H9 (cell line): ENCODE measurements at regions not wholly inside any gene's neighbourhood (a gene's known extent, or its start where the extent isn't known, plus 50 kb on each side); places are given as distances from the start of the nearest gene placed in this dataset.

Experiments used
- DNase-seq: peaks from one replicate; pipeline ENCODE4 v3.0.0-alpha.2; 2017
- H2AFZ ChIP-seq: one replicate; pipeline ENCODE4 v1.6.1; 2013; ENCODE audit warnings: mild to moderate bottlenecking, low read length, control low read depth, moderate library complexity
- H2AK5ac ChIP-seq: 2 replicates; pipeline ENCODE4 v1.6.1; 2013; ENCODE audit warnings: low read length, control low read depth, mixed read lengths; ENCODE audit not compliant: insufficient read length
- H2BK120ac ChIP-seq: one replicate; pipeline ENCODE4 v1.6.1; 2013; ENCODE audit warnings: low read depth, mild to moderate bottlenecking, low read length, control low read depth, inconsistent platforms; ENCODE audit not compliant: poor library complexity, severe bottlenecking
- H2BK12ac ChIP-seq: 2 replicates; pipeline ENCODE4 v1.6.1; 2013; ENCODE audit warnings: low read length, control low read depth, mixed read lengths, low read depth; ENCODE audit not compliant: insufficient read length
- H2BK15ac ChIP-seq: 2 replicates; pipeline ENCODE4 v1.6.1; 2013; ENCODE audit warnings: low read depth, low read length, control low read depth
- H2BK20ac ChIP-seq: one replicate; pipeline ENCODE4 v1.6.1; 2013; ENCODE audit warnings: low read depth, mild to moderate bottlenecking, low read length, control low read depth, inconsistent platforms; ENCODE audit not compliant: poor library complexity, severe bottlenecking
- H2BK5ac ChIP-seq: 2 replicates; pipeline ENCODE4 v1.6.1; 2013; ENCODE audit warnings: low read length, control low read depth, mixed read lengths; ENCODE audit not compliant: insufficient read length
- H3K14ac ChIP-seq: 2 replicates; pipeline ENCODE4 v1.6.1; 2013; ENCODE audit warnings: low read length, control low read depth; ENCODE audit not compliant: insufficient read depth
- H3K18ac ChIP-seq: 2 replicates; pipeline ENCODE4 v1.6.1; 2013; ENCODE audit warnings: low read depth, mild to moderate bottlenecking, mixed read lengths, low read length, control low read depth; ENCODE audit not compliant: insufficient read length
- H3K23ac ChIP-seq: 2 replicates; pipeline ENCODE4 v1.6.1; 2013; ENCODE audit warnings: low read length, control low read depth, mixed read lengths, low read depth; ENCODE audit not compliant: insufficient read length
- H3K23me2 ChIP-seq: 2 replicates; pipeline ENCODE4 v1.6.1; 2013; ENCODE audit warnings: low read depth, mild to moderate bottlenecking, mixed read lengths, low read length, control low read depth; ENCODE audit not compliant: insufficient read length, poor library complexity, severe bottlenecking
- H3K27ac ChIP-seq: 2 replicates; pipeline ENCODE4 v1.5.1; 2013; ENCODE audit warnings: low read length, control low read depth, mixed read lengths, low read depth; ENCODE audit not compliant: insufficient read length
- H3K27me3 ChIP-seq: 2 replicates; pipeline ENCODE4 v1.6.1; 2013; ENCODE audit warnings: low read length, control low read depth, inconsistent platforms; ENCODE audit not compliant: insufficient read depth
- H3K4ac ChIP-seq: 2 replicates; pipeline ENCODE4 v1.6.1; 2013; ENCODE audit warnings: low read depth, mild to moderate bottlenecking, control low read depth, inconsistent platforms, low read length, moderate library complexity
- H3K4me1 ChIP-seq: 2 replicates; pipeline ENCODE4 v1.6.1; 2013; ENCODE audit warnings: low read length, control low read depth, inconsistent platforms; ENCODE audit not compliant: insufficient read depth
- H3K4me2 ChIP-seq: 2 replicates; pipeline ENCODE4 v1.6.1; 2013; ENCODE audit warnings: low read length, control low read depth, mixed read lengths; ENCODE audit not compliant: insufficient read length, insufficient read depth
- H3K56ac ChIP-seq: 2 replicates; pipeline ENCODE4 v1.6.1; 2013; ENCODE audit warnings: low read depth, mild to moderate bottlenecking, mixed read lengths, low read length, control low read depth; ENCODE audit not compliant: insufficient read length
- H3K79me1 ChIP-seq: 2 replicates; pipeline ENCODE4 v1.6.1; 2013; ENCODE audit warnings: low read depth, mild to moderate bottlenecking, moderate library complexity, low read length, control low read depth, inconsistent platforms; ENCODE audit not compliant: insufficient read depth, poor library complexity, severe bottlenecking
- H3K79me2 ChIP-seq: 2 replicates; pipeline ENCODE4 v1.6.1; 2013; ENCODE audit warnings: low read length, control low read depth, inconsistent platforms; ENCODE audit not compliant: insufficient read depth
- H3K9ac ChIP-seq: 2 replicates; pipeline ENCODE4 v1.6.1; 2013; ENCODE audit warnings: low read length, control low read depth, mixed read lengths; ENCODE audit not compliant: insufficient read length; ENCODE audit errors: extremely low read depth
- H3K9me3 ChIP-seq: one replicate; pipeline ENCODE4 v1.6.1; 2013; ENCODE audit warnings: low read depth, low read length, inconsistent platforms; ENCODE audit not compliant: control insufficient read depth
- H3T11ph ChIP-seq: one replicate; pipeline ENCODE4 v1.6.1; 2013; ENCODE audit warnings: mild to moderate bottlenecking, low read length, control low read depth, inconsistent platforms
- H4K20me1 ChIP-seq: one replicate; pipeline ENCODE4 v1.6.1; 2013; ENCODE audit not compliant: control insufficient read depth, insufficient read length, insufficient read depth
- H4K5ac ChIP-seq: 2 replicates; pipeline ENCODE4 v1.6.1; 2013; ENCODE audit warnings: low read depth, mild to moderate bottlenecking, mixed read lengths, low read length, control low read depth; ENCODE audit not compliant: insufficient read length
- H4K8ac ChIP-seq: replicated peaks from 2 replicates; pipeline ENCODE4 v1.6.1; 2013; ENCODE audit warnings: low read length, control low read depth, mixed read lengths, low read depth; ENCODE audit not compliant: insufficient read length
- H4K91ac ChIP-seq: 2 replicates; pipeline ENCODE4 v1.6.1; 2013; ENCODE audit warnings: low read depth, mild to moderate bottlenecking, moderate library complexity, mixed read lengths, low read length, control low read depth; ENCODE audit not compliant: insufficient read length
- H3K27ac Mint-ChIP-seq, 3 experiments: 2 replicates in 2 of 3; 3 replicates in 1 of 3; pipeline ENCODE4 v1.8.0; 2020 to 2021; ENCODE audit warnings: mixed read lengths in 3 of 3, mild to moderate bottlenecking in 1 of 3, moderate library complexity in 1 of 3
- H3K27me3 Mint-ChIP-seq: 2 replicates; pipeline ENCODE4 v1.8.0; 2021; ENCODE audit warnings: low read depth, mild to moderate bottlenecking, moderate library complexity, mixed read lengths
- H3K36me3 Mint-ChIP-seq, 3 experiments: 2 replicates in 2 of 3; 3 replicates in 1 of 3; pipeline ENCODE4 v1.8.0; 2020 to 2021; ENCODE audit warnings: low read depth in 3 of 3, mixed read lengths in 3 of 3; ENCODE audit not compliant: insufficient read depth in 1 of 3
- H3K4me1 Mint-ChIP-seq, 2 experiments: 2 replicates each; pipeline ENCODE4 v1.8.0; 2020; ENCODE audit warnings: mixed read lengths in 2 of 2
- H3K4me3 Mint-ChIP-seq, 2 experiments: 2 replicates in 1 of 2; 3 replicates in 1 of 2; pipeline ENCODE4 v1.8.0; 2020 to 2021; ENCODE audit warnings: mild to moderate bottlenecking in 2 of 2, mixed read lengths in 2 of 2, moderate library complexity in 1 of 2
- H3K9me3 Mint-ChIP-seq, 2 experiments: 2 replicates in 1 of 2; 3 replicates in 1 of 2; pipeline ENCODE4 v1.8.0; 2020; ENCODE audit warnings: mild to moderate bottlenecking in 2 of 2, mixed read lengths in 2 of 2, moderate library complexity in 1 of 2
- WGBS: extraction: QIAGEN DNeasy Blood & Tissue Kit; methylation state at CpG from one replicate; pipeline ENCODE4 v1.1.7; 2013; ENCODE audit warnings: missing lambda C conversion rate, low lambda C conversion rate, mixed read lengths; ENCODE audit not compliant: insufficient read length; ENCODE audit errors: extremely low coverage; 5-methylcytosine and 5-hydroxymethylcytosine counted together
- TF ChIP-seq, protein P1 (sequence below): fragments of 200-600 bp; sonication (generic); conservative IDR thresholded peaks from 3 replicates; pipeline ENCODE4 v1.8.0; 2021; ENCODE audit warnings: antibody characterized with exemption, mild to moderate bottlenecking

- no peak overlapping the region for H3K4me2 ChIP-seq
These were observed 77.3 kb upstream of the PHLPP1 start for GRCh38 chr18:62637807-62638687.

More at GRCh38 chr18:62637807-62638687, 77.3 kb upstream of the PHLPP1 start:
- no CpG with 5 or more reads among the region's 7 CpGs for whole genome bisulfite sequencing
- H2BK15ac ChIP-seq: no peak overlapping the region
- H2BK120ac ChIP-seq: no peak overlapping the region
- TF ChIP-seq, protein P1, sequence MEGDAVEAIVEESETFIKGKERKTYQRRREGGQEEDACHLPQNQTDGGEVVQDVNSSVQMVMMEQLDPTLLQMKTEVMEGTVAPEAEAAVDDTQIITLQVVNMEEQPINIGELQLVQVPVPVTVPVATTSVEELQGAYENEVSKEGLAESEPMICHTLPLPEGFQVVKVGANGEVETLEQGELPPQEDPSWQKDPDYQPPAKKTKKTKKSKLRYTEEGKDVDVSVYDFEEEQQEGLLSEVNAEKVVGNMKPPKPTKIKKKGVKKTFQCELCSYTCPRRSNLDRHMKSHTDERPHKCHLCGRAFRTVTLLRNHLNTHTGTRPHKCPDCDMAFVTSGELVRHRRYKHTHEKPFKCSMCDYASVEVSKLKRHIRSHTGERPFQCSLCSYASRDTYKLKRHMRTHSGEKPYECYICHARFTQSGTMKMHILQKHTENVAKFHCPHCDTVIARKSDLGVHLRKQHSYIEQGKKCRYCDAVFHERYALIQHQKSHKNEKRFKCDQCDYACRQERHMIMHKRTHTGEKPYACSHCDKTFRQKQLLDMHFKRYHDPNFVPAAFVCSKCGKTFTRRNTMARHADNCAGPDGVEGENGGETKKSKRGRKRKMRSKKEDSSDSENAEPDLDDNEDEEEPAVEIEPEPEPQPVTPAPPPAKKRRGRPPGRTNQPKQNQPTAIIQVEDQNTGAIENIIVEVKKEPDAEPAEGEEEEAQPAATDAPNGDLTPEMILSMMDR: peak; percentile 86
- peak; percentile 66 for DNase-seq
- peaks cover 0 to 8% of the 10 kb centered on the region in 2 experiments; a peak in 3 of 5 replicates for H3K9me3 Mint-ChIP-seq
- no peak overlapping the region for H2BK12ac ChIP-seq
- H4K8ac ChIP-seq: no peak overlapping the region
- no peak overlapping the region for H3K18ac ChIP-seq
- no peak overlapping the region for H3K14ac ChIP-seq
- no peak overlapping the region for H3K4ac ChIP-seq
- no peak overlapping the region for H3T11ph ChIP-seq
- no peak overlapping the region for H3K23ac ChIP-seq
- H3K79me1 ChIP-seq: no peaks in the 10 kb centered on the region
- H4K20me1 ChIP-seq: no peaks in the 10 kb centered on the region
- no peak overlapping the region for H4K5ac ChIP-seq
- H3K36me3 Mint-ChIP-seq: peaks cover 0 to 8% (median 0%) of the 10 kb centered on the region in 3 experiments; a peak in 4 of 7 replicates
- no peak overlapping the region for H3K56ac ChIP-seq
- no peak overlapping the region for H3K27ac ChIP-seq
- H3K4me1 ChIP-seq: peaks cover 4% of the 10 kb centered on the region; the same call in 1 of the 2 replicates
- no peaks in the 10 kb centered on the region for H3K23me2 ChIP-seq
- H3K9ac ChIP-seq: no peak overlapping the region
- H2BK5ac ChIP-seq: no peak overlapping the region
- H3K4me1 Mint-ChIP-seq: peaks cover 15 to 16% of the 10 kb centered on the region in 2 experiments
- H3K9me3 ChIP-seq: no peaks in the 10 kb centered on the region
- no peak overlapping the region for H3K27ac Mint-ChIP-seq
- no peak overlapping the region for H2AFZ ChIP-seq
- no peak overlapping the region for H2AK5ac ChIP-seq
- H2BK20ac ChIP-seq: no peak overlapping the region
- H4K91ac ChIP-seq: no peak overlapping the region
- H3K27me3 Mint-ChIP-seq: no peaks in the 10 kb centered on the region
- no peaks in the 10 kb centered on the region for H3K79me2 ChIP-seq
- H3K27me3 ChIP-seq: no peaks in the 10 kb centered on the region
- no peak overlapping the region for H3K4me3 Mint-ChIP-seq
